Naive thymus-derived CD4-positive, alpha-beta T cell (primary cell): ENCODE measurements at regions not wholly inside any gene's neighbourhood (a gene's known extent, or its start where the extent isn't known, plus 50 kb on each side); places are given as distances from the start of the nearest gene placed in this dataset.
A peak's percentile ranks its signal among the peaks of the same experiment; 100 is the strongest.
"Not testable (repeated sequence)": the region's sequence is repeated elsewhere in the genome, so short reads cannot be mapped to it uniquely, and the experiment has no call there.

Experiments used
- ATAC-seq: fragments of 150-1000 bp; cut with Tn5 transposase; 2 replicates; pipeline ENCODE4 v1.10.0; 2021; ENCODE audit warnings: mild to moderate bottlenecking, moderate library complexity
- CTCF ChIA-PET: fragments of 350-600 bp; sonication (Branson Sonifier 250); formaldehyde crosslinking; loops from one replicate; lab custom pipeline; 2021; ENCODE audit warnings: antibody characterized with exemption; lab: Charles Lee
- POLR2A ChIA-PET: fragments of 350-600 bp; sonication (Branson Sonifier 250); formaldehyde crosslinking; loops from one replicate; lab custom pipeline; 2021; ENCODE audit warnings: antibody characterized with exemption, inconsistent platforms; lab: Charles Lee
- DNase-seq, 9 donors: peaks; one replicate each; pipeline versions ENCODE4 v3.0.0 to v3.0.0-alpha.2; 2020 to 2022; ENCODE audit warnings: mixed read lengths in 1 of 9
- H3K27ac ChIP-seq: one replicate; pipeline ENCODE4 v1.7.0; 2013; ENCODE audit warnings: mild to moderate bottlenecking, low read depth, low read length, moderate library complexity
- H3K27me3 ChIP-seq, 2 donors: one replicate each; pipeline ENCODE4 v1.7.0; 2013; ENCODE audit warnings: low read length in 2 of 2, mild to moderate bottlenecking in 2 of 2, moderate library complexity in 2 of 2; ENCODE audit not compliant: control insufficient read depth in 2 of 2, insufficient read depth in 2 of 2
- H3K36me3 ChIP-seq, 3 experiments: 1 replicate in 2 of 3; 2 replicates in 1 of 3; pipeline ENCODE4 v1.7.0; 2013; ENCODE audit warnings: low read length in 3 of 3, mild to moderate bottlenecking in 3 of 3, moderate library complexity in 1 of 3; ENCODE audit not compliant: insufficient read depth in 3 of 3, control insufficient read depth in 2 of 3
- H3K4me1 ChIP-seq, 2 donors: one replicate each; pipeline ENCODE4 v1.7.0; 2013; ENCODE audit warnings: low read length in 2 of 2, mild to moderate bottlenecking in 2 of 2, moderate library complexity in 1 of 2; ENCODE audit not compliant: control insufficient read depth in 2 of 2, insufficient read depth in 2 of 2
- H3K4me3 ChIP-seq: 2 replicates; pipeline ENCODE4 v1.7.0; 2013; ENCODE audit warnings: mild to moderate bottlenecking, low read length
- H3K9me3 ChIP-seq, 3 experiments: 1 replicate in 2 of 3; 2 replicates in 1 of 3; pipeline ENCODE4 v1.7.0; 2013; ENCODE audit warnings: low read length in 3 of 3; ENCODE audit not compliant: control insufficient read depth in 2 of 3
- H3K27ac Mint-ChIP-seq, 9 donors: one replicate each; pipeline ENCODE4 v1.8.0; 2020 to 2022; ENCODE audit warnings: mixed read lengths in 9 of 9, mild to moderate bottlenecking in 8 of 9, moderate library complexity in 5 of 9, inconsistent platforms in 2 of 9
- H3K27me3 Mint-ChIP-seq, 5 donors: one replicate each; pipeline ENCODE4 v1.8.0; 2021 to 2022; ENCODE audit warnings: mixed read lengths in 5 of 5, mild to moderate bottlenecking in 1 of 5
- H3K36me3 Mint-ChIP-seq, 5 donors: one replicate each; pipeline ENCODE4 v1.8.0; 2020 to 2022; ENCODE audit warnings: mixed read lengths in 5 of 5, mild to moderate bottlenecking in 3 of 5, inconsistent platforms in 1 of 5
- H3K4me1 Mint-ChIP-seq, 7 donors: one replicate each; pipeline ENCODE4 v1.8.0; 2020 to 2022; ENCODE audit warnings: mixed read lengths in 7 of 7, mild to moderate bottlenecking in 3 of 7, inconsistent platforms in 1 of 7
- H3K4me3 Mint-ChIP-seq, 10 donors: one replicate each; pipeline ENCODE4 v1.8.0; 2020 to 2022; ENCODE audit warnings: mild to moderate bottlenecking in 10 of 10, mixed read lengths in 10 of 10, moderate library complexity in 6 of 10, inconsistent platforms in 2 of 10
- H3K9me3 Mint-ChIP-seq, 11 donors: one replicate each; pipeline ENCODE4 v1.8.0; 2020 to 2022; ENCODE audit warnings: mixed read lengths in 11 of 11, mild to moderate bottlenecking in 4 of 11, inconsistent platforms in 1 of 11, moderate library complexity in 1 of 11
- intact Hi-C, 2 donors: fragments of 100-400 bp; cut with micrococcal nuclease; formaldehyde crosslinking; loops; one replicate each; pipeline ENCODE4 v1.15.1; 2023

- peaks cover 0 to 18% (median 0%) of the 10 kb centered on the region in 5 donors for H3K27me3 Mint-ChIP-seq
- H3K9me3 Mint-ChIP-seq, H3K27me3 ChIP-seq, ATAC-seq, H3K27ac Mint-ChIP-seq, CTCF ChIA-PET, DNase-seq, H3K9me3 ChIP-seq, H3K4me3 ChIP-seq, H3K27ac ChIP-seq, H3K36me3 Mint-ChIP-seq, H3K4me1 ChIP-seq, H3K36me3 ChIP-seq, intact Hi-C loops: not testable (repeated sequence)
- H3K4me1 Mint-ChIP-seq: peaks cover 0 to 16% (median 11%) of the 10 kb centered on the region in 7 donors
- POLR2A ChIA-PET: interaction anchor here (0.7 kb wide), 1 partner anchor 11 kb away, joined by 3 read pairs; no protein-coding TSS in a partner anchor
- peak overlapping the region in 2 of 10 donors; percentile 17 to 54 for H3K4me3 Mint-ChIP-seq
Measured at GRCh38 chr17:30713805-30714204, 110.7 kb downstream of the CRLF3 start.

GRCh38 chr17:30712859-30713258 is 111.6 kb downstream of the CRLF3 start:
- not testable (repeated sequence) for H3K9me3 Mint-ChIP-seq, H3K4me3 Mint-ChIP-seq, ATAC-seq

GRCh38 chr17:30711626-30712507 is 112.6 kb downstream of the CRLF3 start:
- peak overlapping the region in 1 of 9 donors; percentile 83 for H3K27ac Mint-ChIP-seq
- CTCF ChIA-PET: not testable (repeated sequence)

More at GRCh38 chr17:30712859-30713258, 111.6 kb downstream of the CRLF3 start:
- H3K36me3 ChIP-seq, H3K27me3 ChIP-seq, H3K4me3 ChIP-seq, H3K27ac Mint-ChIP-seq, H3K4me1 ChIP-seq, H3K27ac ChIP-seq, CTCF ChIA-PET, intact Hi-C loops, DNase-seq, H3K9me3 ChIP-seq, H3K36me3 Mint-ChIP-seq: not testable (repeated sequence)
- POLR2A ChIA-PET: interaction anchor here (0.5 kb wide), 1 partner anchor 85 kb away, joined by 4 read pairs; no protein-coding TSS in a partner anchor
- Mint-ChIP-seq H3K4me1 (peaks cover 5 to 22% (median 14%) of the 10 kb centered on the region in 7 donors), H3K27me3 (peaks cover 0 to 27% (median 0%) of the 10 kb centered on the region in 5 donors)

GRCh38 chr17:30711176-30711575 is 113.3 kb downstream of the CRLF3 start:
- CTCF ChIA-PET, H3K36me3 Mint-ChIP-seq, H3K4me1 ChIP-seq, ATAC-seq, H3K9me3 Mint-ChIP-seq, H3K36me3 ChIP-seq, H3K9me3 ChIP-seq, H3K27ac ChIP-seq, H3K4me3 ChIP-seq, DNase-seq, intact Hi-C loops, H3K27me3 ChIP-seq: not testable (repeated sequence)
- Mint-ChIP-seq H3K4me1 (peaks cover 12 to 35% (median 29%) of the 10 kb centered on the region in 7 donors), H3K4me3 (peak overlapping the region; percentile 78 to 92 (median 84)), H3K27ac (peak overlapping the region in 8 of 9 donors; percentile 72 to 95 (median 80)), H3K27me3 (peaks cover 0 to 43% (median 0%) of the 10 kb centered on the region in 5 donors)
- POLR2A ChIA-PET: interaction anchor here (0.6 kb wide), 1 partner anchor 17 kb away, joined by 3 read pairs; no protein-coding TSS in a partner anchor

More at GRCh38 chr17:30711626-30712507, 112.6 kb downstream of the CRLF3 start:
- H3K4me3 ChIP-seq, DNase-seq, H3K27ac ChIP-seq, H3K36me3 ChIP-seq, H3K9me3 Mint-ChIP-seq, H3K9me3 ChIP-seq, H3K36me3 Mint-ChIP-seq, H3K4me1 ChIP-seq, intact Hi-C loops, H3K27me3 ChIP-seq, ATAC-seq: not testable (repeated sequence)
- POLR2A ChIA-PET: interaction anchor here (0.5 to 0.6 kb wide), 2 partner anchors 16 to 86 kb away, joined by 3 to 4 read pairs; no protein-coding TSS in a partner anchor
- H3K27me3 Mint-ChIP-seq: peaks cover 0 to 36% (median 0%) of the 10 kb centered on the region in 5 donors
- peaks cover 12 to 28% (median 23%) of the 10 kb centered on the region in 7 donors for H3K4me1 Mint-ChIP-seq
- peak overlapping the region in 8 of 10 donors; percentile 79 to 92 (median 84) for H3K4me3 Mint-ChIP-seq

GRCh38 chr17:30710276-30711088 is 114.0 kb downstream of the CRLF3 start:
- Mint-ChIP-seq H3K4me1 (peaks cover 17 to 38% (median 29%) of the 10 kb centered on the region in 7 donors), H3K27me3 (peaks cover 0 to 50% (median 3%) of the 10 kb centered on the region in 5 donors), H3K27ac (peak overlapping the region; percentile 65 to 95 (median 78)), H3K4me3 (peak overlapping the region; percentile 78 to 92 (median 84))
- H3K36me3 Mint-ChIP-seq, POLR2A ChIA-PET, H3K9me3 ChIP-seq, DNase-seq, ATAC-seq, H3K27me3 ChIP-seq, H3K4me1 ChIP-seq, H3K36me3 ChIP-seq, CTCF ChIA-PET, H3K9me3 Mint-ChIP-seq, intact Hi-C loops, H3K27ac ChIP-seq: not testable (repeated sequence)
- H3K4me3 ChIP-seq: peak overlapping the region; percentile 39

- Mint-ChIP-seq H3K27me3 (peaks cover 0 to 57% (median 8%) of the 10 kb centered on the region in 5 donors), H3K4me3 (peak overlapping the region; percentile 70 to 92 (median 81)), H3K27ac (peak overlapping the region in 4 of 9 donors; percentile 25 to 83 (median 63)), H3K4me1 (peaks cover 18 to 39% (median 29%) of the 10 kb centered on the region in 7 donors)
- ATAC-seq (peak; percentile 19), DNase-seq (peak in 8 of 9 donors; percentile 24 to 55 (median 37))
- H3K9me3 ChIP-seq, POLR2A ChIA-PET, H3K9me3 Mint-ChIP-seq, H3K27me3 ChIP-seq, H3K27ac ChIP-seq, H3K36me3 ChIP-seq, H3K4me1 ChIP-seq, H3K36me3 Mint-ChIP-seq: not testable (repeated sequence)
- CTCF ChIA-PET: interaction anchor here (0.7 kb wide), 1 partner anchor 511 kb away, joined by 4 read pairs; no protein-coding TSS in a partner anchor
- intact Hi-C loops: loop anchor here in 1 of 2 donors (5.0 kb wide), 1 partner anchor 113 kb away; the partner anchor contains the start of gene CRLF3
- peak overlapping the region; percentile 39 for H3K4me3 ChIP-seq
Measured at GRCh38 chr17:30709561-30710275, 114.8 kb downstream of the CRLF3 start.
